HG02610 (cell line): ENCODE measurements at regions not wholly inside any gene's neighbourhood (a gene's known extent, or its start where the extent isn't known, plus 50 kb on each side); places are given as distances from the start of the nearest gene placed in this dataset.
"Not testable (repeated sequence)": the region's sequence is repeated elsewhere in the genome, so short reads cannot be mapped to it uniquely, and the experiment has no call there.

ENCODE experiments used
- ATAC-seq: cut with Tn5 transposase; IDR thresholded peaks from one replicate; pipeline ENCODE4 v1.9.1; 2021; ENCODE audit warnings: mild to moderate bottlenecking, moderate library complexity; ENCODE audit not compliant: unreplicated experiment

DNA sequence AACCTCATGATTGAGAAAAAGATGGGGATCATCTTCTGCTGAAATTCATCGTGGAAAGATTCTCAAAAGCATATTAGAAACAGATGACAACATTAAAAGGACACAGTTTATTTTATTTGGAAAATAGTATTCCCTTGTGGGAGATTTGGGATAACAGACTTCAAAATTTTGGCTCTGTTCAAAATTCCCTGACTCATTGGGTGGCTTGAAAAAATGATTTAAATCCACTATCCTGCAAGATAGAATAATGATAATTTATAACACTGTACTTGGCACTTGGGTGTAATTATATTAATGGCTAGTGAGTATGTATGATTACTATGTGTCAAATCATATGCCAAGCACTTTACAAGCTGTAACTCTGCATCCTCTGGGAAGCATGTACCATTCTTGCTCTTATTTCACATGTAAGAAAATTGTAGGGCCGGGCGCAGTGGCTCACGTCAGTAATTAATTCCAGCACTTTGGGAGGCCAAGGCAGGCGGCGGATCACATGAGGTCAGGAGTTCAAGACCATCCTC, 128.8 kb downstream of the LMNTD1 start:
- no peak for ATAC-seq

DNA sequence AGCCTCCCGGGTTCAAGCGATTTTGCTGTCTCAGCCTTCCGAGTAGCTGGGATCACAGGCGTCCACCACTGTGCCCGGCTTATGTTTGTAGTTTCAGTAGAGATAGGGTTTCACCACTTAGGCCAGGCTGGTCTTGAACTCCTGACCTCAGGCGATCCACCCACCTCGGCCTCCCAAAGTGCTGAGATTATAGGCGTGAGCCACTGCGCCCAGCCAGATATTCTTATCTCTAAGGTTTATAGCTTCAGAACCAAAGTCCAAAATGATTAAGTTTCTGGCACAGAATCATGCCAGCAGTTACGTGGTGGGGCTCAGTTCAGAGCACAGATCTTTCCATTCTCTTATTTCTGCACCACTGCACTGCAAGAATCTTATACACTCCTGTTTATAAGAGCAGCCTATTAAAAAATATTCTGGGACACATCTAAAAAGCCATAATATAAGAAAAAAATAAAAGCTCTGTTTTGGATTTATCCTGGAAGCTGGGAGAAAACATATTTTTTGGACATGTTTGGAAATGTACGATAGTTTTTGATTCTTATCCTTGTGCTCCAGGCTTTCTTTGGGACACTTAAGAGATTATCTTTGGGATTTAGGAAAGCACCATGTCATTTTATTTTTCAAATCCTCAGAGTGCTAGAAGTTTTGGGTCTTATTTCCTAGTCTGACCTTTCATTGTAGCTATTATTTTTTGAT, 129.6 kb downstream of the LMNTD1 start:
- no peak for ATAC-seq

DNA sequence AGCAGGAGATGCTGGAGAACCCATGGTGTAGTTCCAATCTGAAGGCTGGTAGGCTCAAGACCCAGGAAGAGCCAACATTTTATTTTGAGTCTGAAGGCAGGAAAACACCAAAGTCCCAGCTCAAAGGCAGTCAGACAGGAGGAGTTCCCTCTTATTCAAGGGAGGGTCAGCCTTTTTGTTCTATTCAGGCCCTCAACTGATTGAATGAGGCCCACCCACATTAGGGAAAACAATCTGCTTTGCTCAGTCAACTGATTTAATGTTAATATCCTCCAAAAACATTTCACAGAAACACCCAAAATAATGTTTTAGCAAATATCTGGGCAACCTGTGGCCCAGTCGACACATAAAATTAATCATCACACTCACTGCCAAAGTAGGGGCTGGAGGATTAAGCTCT, 130.8 kb downstream of the LMNTD1 start:
- ATAC-seq = no peak

DNA sequence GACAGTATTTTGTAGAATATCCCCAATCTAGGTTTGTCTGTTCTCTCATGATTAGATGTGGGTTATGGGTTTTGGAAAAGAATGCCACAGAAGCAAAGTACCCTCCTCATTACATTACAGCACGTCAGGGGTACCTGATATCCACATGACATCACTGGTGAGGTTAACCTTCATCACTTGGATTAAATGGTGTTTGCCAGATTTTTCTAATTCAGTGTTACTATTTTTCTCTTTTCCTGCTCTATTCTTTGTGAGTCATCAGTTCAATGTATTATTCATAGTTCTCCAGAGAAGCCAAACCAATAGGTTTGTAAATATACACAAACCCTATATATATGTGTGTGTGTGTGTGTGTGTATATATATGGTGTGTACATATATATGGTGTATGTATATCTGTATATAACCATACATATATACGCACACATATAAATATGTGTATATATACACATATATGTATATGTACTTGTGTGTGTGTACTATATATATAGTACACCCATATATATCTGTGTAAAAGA, 131.4 kb downstream of the LMNTD1 start:
- no peak for ATAC-seq

DNA sequence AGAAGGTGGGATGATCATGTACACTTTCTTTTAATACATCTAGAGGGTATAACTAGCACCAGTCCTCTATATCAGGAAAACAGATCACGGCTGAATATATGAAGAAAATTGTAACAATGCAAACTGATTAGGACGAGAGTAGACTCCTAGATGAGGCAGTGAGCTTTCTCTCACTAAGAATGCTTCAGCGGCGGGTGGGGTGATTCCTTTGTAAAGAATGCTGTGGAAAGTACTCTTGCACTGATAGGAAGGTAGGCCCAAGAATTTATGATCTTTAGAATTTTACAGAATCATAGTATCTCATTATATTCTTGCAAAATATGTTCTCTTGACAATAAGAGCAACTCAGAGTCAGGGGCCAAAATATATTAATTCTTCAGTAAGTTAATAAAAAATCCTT, 133.0 kb downstream of the LMNTD1 start:
- no peak for ATAC-seq

DNA sequence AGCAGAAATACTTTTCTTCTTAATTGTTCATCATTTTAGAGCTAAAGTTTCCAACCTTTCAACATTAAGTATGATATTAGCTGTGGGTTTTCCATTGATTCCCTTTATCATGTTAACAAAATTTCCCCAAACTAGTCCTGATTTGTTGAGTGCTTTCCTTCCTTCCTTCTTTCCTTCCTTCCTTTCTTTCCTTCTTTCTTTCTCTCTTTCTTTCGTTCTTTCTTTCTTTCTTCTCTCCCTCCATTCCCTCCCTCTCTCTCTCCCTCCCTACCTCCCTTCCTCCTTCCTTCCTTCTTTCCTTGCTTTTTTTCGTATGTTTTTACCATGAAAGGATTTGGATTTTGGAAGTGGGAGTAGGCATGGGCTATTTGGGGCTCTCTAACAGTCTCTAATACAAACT, 133.5 kb downstream of the LMNTD1 start:
- no peak for ATAC-seq

DNA sequence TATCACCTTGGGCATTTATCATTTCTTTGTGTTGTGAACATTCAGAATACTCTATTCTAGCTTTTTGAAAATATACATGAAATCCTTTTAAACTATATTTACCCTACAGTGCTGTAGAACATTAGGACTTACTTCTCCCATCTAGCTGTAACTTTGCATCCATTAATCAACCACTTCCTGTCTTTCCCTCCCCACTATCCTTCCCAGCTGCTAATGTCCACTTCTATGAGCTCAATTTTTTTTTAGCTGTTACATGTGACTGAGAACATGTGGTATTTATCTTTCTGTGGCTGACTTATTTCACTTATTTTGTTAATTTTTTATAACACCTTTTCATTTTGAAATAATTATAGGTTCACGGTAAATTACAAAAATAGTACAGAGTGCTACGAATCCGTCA, 136.0 kb downstream of the LMNTD1 start:
- no peak for ATAC-seq

DNA sequence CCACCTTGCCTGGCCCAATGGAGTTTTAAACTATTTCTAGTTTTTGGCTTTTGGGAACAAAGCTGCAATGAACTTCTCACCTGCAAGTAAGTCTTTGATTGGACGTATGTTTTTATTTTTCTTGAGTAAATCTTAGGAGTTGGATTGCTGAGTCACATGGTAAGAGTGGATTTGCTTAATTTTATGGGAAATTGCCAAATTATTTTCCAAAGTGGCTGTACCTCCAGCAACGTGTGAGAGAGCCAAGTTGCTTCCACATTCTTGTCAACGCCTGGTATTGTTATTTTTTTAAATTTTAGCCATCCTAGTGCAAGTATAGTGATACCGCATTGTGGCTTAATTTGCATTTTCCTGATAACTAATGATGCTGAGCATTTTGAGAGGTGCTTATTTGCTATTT, 136.6 kb downstream of the LMNTD1 start:
- no peak for ATAC-seq

DNA sequence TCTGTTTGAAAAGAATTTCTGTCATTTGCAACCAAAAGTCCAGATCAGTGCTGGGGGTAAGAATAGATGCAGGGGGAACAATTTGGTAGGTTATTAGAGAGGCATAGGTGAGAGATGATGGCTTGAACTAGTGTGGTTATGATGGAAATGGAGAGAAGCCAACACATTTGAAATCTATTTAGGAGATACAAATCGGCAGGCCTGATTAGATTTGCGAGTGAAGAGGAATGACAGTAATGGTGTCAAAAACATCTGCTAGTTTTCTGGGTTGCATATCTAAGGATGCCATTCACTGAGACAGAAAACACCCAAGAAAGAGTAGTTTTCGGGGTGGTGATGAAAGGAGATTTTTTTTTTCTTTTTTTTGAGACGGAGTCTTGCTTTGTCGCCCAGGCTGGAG, 138.1 kb downstream of the LMNTD1 start:
- ATAC-seq = no peak

DNA sequence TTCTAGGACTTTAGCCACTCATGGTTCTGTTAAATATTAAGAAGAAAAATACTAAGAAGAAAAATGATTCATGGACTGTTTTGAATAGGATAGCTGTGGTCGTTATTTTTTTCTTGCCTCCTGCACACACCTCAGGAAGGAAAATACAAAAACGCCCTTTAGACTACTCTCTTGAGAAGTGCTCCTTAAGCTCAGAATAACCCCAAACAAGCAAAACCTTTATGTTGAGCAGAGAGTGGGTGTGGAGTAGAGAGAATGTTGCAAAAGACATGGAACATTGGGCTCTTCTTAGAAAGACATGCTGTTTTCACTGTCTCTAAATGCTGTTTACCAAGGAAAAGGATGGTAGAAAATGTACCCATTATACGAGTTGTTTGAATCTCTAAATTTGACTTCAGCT, 140.3 kb downstream of the LMNTD1 start:
- ATAC-seq = no peak

DNA sequence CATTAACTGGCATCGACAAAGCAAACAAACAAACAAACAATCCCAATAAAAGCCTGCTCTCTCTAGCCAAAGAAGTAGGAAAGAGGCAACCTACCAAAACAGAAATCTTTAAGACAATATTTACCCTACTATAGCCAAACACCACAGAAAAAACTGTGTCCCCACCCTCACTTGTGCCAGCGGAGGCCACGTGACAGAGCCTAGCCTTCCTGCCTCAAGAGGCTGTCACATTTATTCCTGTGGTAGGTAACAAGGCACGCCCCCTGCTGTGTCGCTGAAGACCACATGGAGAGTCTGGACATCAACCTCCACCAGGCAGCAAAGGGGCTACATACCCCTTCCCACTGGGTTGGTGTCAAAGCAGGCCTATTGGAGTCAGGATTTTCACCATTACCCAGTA, 148.1 kb downstream of the LMNTD1 start:
- no peak for ATAC-seq

DNA sequence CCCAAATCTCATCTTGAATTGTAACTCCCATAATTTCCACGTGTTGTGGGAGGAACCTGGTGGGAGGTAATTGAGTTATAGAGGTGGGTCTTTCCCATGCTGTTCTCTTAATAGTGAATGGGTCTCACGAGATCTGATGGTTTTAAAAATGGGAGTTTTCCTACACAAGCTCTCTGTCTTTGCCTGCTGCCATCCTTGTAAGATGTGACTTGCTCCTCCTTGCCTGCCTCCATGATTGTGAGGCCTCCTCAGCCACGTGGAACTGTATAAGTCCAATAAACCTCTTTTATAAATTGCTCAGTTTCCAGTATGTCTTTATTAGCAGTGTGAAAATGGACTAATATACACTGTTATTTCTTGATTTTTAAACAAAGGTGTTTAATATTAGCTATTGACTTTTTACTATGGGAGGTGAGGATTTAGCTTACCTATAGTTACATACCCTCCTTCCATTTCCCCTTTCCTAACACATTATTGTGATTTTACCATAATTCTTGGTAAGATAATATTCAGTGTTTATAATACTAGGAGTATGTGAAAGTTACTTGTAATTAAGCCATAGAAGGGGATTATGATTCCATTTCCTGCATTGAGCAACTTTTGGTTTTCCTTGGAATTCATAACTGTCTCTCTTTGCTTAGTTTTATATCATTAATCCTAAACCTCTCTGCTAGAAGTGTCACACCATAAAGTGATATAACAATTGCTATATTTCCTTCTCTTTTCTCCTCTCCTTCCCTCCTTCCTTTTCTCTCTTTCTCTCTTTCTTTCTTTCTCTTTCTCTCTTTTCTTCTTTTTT, 151.0 kb upstream of the KRAS start:
- ATAC-seq = no peak

DNA sequence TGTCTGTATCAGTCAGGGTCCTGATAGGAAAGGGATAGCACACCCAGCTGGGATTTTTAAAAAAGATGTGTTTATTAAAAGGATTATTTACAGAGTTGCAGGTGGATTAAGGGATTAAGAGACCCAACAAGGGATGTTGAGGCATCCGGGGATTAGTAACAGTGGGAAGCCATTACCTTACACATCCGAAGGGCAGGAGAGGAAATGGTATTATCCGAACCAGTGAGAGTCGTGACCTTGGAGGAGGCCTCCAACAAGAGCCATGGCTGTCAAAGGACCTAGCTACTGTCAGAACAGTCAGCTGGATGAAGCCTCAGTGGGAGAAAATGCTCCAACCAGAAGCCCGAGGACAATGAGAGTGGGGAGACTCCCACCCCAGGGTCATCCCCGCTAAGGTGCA, 146.3 kb upstream of the KRAS start:
- no peak for ATAC-seq

DNA sequence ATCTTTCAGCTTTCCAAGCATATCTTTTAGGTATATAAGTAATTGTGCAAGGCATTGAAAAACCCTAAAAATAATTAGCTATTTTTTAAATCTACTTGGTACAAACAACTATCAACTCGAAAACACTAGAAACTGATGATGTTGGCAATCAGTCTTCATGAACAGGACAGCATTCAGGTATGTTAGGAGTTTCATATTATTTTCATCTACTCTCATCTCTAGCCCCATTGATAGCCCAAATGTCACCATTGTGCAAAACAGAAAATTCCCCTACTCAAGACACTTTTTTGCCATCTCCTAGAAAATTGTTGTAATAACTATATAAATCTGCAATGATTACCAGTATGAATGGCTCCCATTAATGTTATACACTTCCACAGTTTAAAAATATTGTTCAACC, 144.5 kb upstream of the KRAS start:
- ATAC-seq = no peak

DNA sequence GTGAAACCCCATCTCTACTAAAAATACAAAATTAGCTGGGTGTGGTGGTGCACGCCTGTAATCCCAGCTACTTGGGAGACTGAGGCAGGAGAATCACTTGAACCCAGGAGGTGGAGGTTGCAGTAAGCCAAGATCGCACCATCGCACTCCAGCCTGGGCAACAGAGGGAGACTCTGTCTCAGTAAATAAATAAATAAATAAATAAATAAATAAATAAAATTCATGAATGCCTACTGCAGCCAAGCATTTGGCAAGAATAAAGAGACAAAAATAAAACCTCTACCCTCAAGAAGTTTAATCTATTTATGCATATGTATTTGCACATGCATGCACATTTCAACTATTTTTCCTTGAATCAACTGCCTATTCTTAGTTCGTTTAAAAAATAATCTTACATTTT, 144.0 kb upstream of the KRAS start:
- not testable (repeated sequence) for ATAC-seq

DNA sequence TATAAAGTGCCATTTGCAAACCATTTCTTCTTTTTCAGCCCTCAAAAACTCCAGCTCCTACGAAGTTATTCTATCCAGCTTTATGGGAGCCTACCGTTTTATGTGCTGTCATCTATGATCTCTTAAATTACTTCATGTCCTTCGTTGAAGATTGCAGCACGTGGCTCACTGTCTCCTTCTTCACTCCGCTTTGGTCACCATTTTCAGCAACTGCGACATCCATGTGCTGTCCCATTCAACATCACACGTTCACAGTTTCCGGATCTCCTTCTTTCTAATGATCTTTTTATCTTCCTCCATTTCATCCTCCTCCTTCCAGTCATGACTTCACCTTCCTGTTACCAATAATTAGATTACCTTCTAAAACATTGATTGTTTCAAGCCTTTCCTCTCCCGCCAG, 143.3 kb upstream of the KRAS start:
- ATAC-seq = no peak

DNA sequence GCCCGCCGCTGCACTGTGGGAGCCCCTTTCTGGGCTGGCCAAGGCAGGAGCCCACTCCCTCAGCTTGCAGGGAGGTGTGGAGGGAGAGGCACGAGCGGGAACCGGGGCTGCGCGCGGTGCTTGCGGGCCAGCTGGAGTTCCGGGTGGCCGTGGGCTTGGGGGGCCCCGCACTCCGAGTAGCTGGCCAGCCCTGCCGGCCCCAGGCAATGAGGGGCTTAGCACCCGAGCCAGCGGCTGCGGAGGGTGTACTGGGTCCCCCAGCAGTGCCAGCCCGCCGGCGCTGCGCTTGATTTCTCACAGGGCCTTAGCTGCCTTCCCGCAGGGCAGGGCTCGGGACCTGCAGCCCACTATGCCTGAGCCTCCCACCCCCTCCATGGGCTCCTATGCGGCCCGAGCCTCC, 140.6 kb upstream of the KRAS start:
- not testable (repeated sequence) for ATAC-seq

DNA sequence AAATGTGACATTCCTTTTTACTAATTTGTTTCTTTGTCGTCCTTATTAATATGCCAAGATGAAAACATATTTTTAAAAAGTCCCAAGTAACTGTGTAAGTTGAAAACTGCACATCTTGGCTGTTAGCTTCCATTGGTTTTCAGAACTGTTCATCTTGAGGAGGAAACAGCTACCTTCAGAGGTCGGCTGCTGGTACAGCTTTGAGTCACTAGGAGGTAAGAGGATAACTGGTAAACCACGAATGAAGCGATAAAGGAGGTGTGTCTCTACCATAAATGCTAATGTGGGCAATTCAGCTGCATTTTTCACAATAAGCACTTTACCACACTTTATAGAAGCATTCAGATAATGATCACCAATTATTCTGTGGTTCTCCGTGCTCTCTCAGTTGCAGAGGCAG, 137.5 kb upstream of the KRAS start:
- ATAC-seq = no peak

DNA sequence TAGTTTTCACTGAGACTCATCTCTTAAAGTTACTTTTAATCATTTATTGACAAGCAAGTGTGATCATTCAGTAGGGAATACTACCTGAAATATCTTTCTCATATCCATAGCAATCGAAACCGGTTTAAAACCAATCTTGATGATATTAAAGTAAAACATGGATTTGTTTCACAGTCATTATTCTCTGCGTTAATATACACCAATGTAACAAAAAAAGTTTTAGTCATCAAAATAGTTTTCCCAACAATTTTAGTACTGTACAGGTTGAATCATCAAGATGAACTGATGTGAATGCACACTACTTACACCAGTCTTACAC, 137.0 kb upstream of the KRAS start:
- ATAC-seq = no peak

DNA sequence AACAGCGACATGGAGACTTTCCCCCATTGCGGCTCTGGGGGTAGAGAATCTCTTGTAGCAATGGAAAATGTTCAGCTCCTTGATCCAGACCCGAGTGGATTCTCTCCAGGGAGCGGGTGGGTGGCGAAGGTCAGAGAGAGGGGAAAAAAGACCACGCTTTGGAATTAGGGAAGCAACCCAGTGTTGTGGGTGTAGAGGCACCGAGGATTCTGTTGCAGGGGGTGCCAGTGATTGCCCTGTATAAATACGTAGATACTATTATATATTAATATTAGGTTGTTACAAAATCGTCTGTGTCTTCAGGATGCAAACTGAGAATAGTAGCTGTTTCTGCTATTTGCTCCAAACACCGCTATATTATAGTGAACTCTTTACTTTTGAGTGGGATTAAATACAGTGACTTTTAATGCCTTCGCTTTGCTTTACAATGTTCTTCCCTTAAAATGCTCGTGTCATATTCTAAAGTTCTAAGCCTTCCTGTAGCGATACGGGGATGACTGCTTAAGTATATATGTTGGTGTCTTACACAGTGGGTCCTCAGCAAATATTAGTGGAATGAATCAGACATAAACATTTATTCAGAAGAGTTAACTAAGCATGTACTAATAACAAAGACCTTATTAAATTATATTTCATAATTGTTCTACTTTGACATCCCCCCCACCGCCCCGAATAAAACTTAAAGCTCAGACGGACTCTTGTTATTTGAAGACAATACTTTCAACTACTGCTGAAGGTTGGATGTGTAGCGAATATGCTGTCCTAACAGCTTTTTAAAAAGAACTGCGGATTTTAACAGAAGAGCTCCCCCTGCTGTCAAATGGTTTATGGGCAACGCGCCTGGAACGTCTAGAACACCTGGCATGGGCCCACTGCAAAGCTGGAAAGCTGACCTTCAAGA, 136.4 kb upstream of the KRAS start:
- peak; percentile 23 for ATAC-seq

DNA sequence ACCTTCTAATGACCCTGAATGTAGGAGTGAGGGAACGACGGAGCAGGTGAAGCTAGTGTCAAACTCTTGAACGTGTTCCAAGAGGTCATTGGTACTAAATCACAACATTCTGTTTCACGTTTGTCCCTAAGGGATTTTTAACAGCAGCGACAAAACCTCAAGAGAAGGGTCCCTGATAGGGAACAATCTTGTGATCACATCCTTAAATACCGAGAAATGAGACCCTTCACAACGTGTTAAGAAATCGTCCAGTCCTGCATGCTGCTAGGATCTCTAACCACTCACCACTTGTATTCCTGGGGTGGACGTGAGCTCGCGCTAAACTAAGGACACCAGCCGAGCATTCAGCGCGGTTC, 134.1 kb upstream of the KRAS start:
- ATAC-seq = no peak
